Sigmoid colon (tissue), 6 donors: ENCODE measurements at regions not wholly inside any gene's neighbourhood (a gene's known extent, or its start where the extent isn't known, plus 50 kb on each side); places are given as distances from the start of the nearest gene placed in this dataset.

Source experiments
- DNase-seq: peaks from one replicate; pipeline ENCODE4 v3.0.0-alpha.2; 2019
- H3K27ac ChIP-seq, 4 donors: fragments of 200-600 bp; sonication (generic); one replicate each; pipeline ENCODE4 v1.5.1; 2016 to 2019; ENCODE audit warnings: mild to moderate bottlenecking in 1 of 4
- H3K27me3 ChIP-seq, 3 donors: fragments of 200-600 bp; sonication (generic); one replicate each; pipeline ENCODE4 v1.5.1; 2019; ENCODE audit warnings: mild to moderate bottlenecking in 1 of 3
- H3K36me3 ChIP-seq, 4 donors: fragments of 200-600 bp; sonication (generic); one replicate each; pipeline ENCODE4 v1.5.1; 2016 to 2019
- H3K4me1 ChIP-seq, 4 donors: fragments of 200-600 bp; sonication (generic); one replicate each; pipeline ENCODE4 v1.5.1; 2017 to 2019
- H3K4me3 ChIP-seq, 4 donors: fragments of 200-600 bp; sonication (generic); one replicate each; pipeline ENCODE4 v1.5.1; 2017 to 2019; ENCODE audit warnings: mild to moderate bottlenecking in 2 of 4, moderate library complexity in 1 of 4
- H3K9me3 ChIP-seq, 4 donors: fragments of 200-600 bp in 3 of 4; sonication (generic) in 3 of 4; one replicate each; pipeline versions ENCODE4 v1.5.1 to v1.6.1; 2013 to 2019
- CTCF ChIP-seq, 4 experiments: fragments of 450-650 bp in 3 of 4; fragments of 200-600 bp in 1 of 4; IDR thresholded peaks; one replicate each; pipeline ENCODE4 v1.5.1; 2016 to 2019; ENCODE audit warnings: antibody characterized with exemption in 4 of 4, mild to moderate bottlenecking in 3 of 4, moderate library complexity in 2 of 4
- EP300 ChIP-seq, 4 donors: sonication (generic); formaldehyde crosslinking; IDR thresholded peaks; one replicate each; pipeline ENCODE4 v1.6.1; 2017; ENCODE audit warnings: antibody characterized with exemption in 4 of 4
- POLR2A ChIP-seq, 2 donors: fragments of 450-650 bp; IDR thresholded peaks; one replicate each; pipeline ENCODE4 v1.6.1; 2016; ENCODE audit warnings: antibody characterized with exemption in 2 of 2, mild to moderate bottlenecking in 2 of 2, moderate library complexity in 2 of 2
- POLR2AphosphoS5 ChIP-seq, 4 donors: sonication (generic); formaldehyde crosslinking; IDR thresholded peaks; one replicate each; pipeline ENCODE4 v1.6.1; 2017; ENCODE audit warnings: antibody characterized with exemption in 4 of 4
- WGBS, 2 donors: extraction: QIAGEN DNeasy Blood & Tissue Kit; methylation state at CpG; one replicate each; pipeline ENCODE4 v1.1.7; 2013; 5-methylcytosine and 5-hydroxymethylcytosine counted together
- intact Hi-C: fragments of 100-400 bp; cut with DNase I; formaldehyde crosslinking; loops from one replicate; pipeline ENCODE4 v1.15.1; 2023
- donor health status: healthy with polysubstance abuse.
- donor health status: healthy.

GRCh38 chr5:124394700-124395245 lies 351.7 kb downstream of the ZNF608 start:
- peaks cover 0 to 6% (median 5%) of the 10 kb centered on the region in 4 donors for H3K4me1 ChIP-seq
- 84 to 90% methylated on average over 9 of the region's 9 CpGs for WGBS, 2 donors
- no peak overlapping the region for H3K4me3 ChIP-seq
- H3K27me3 ChIP-seq, result no peaks in the 10 kb centered on the region
- no peak overlapping the region for H3K27ac ChIP-seq
- intact Hi-C loops, result no loop called here
- peaks cover 0 to 6% (median 3%) of the 10 kb centered on the region in 4 donors for H3K9me3 ChIP-seq
- TF ChIP-seq POLR2AphosphoS5 (IDR thresholded peaks at IDR 0.05) (no peak), CTCF (IDR thresholded peaks at IDR 0.05) (no peak), POLR2A (IDR thresholded peaks at IDR 0.05) (no peak), EP300 (IDR thresholded peaks at IDR 0.05) (no peak)
- H3K36me3 ChIP-seq, result no peaks in the 10 kb centered on the region
- DNase-seq, result no peak

GRCh38 chr5:124393584-124394379 lies 352.7 kb downstream of the ZNF608 start:
- Histone ChIP-seq H3K36me3 (no peaks in the 10 kb centered on the region), H3K4me1 (peaks cover 0 to 4% (median 0%) of the 10 kb centered on the region in 4 donors), H3K27ac (no peak overlapping the region), H3K9me3 (peaks cover 0 to 6% (median 3%) of the 10 kb centered on the region in 4 donors), H3K27me3 (no peaks in the 10 kb centered on the region), H3K4me3 (no peak overlapping the region)
- no peak for TF ChIP-seq POLR2AphosphoS5 (IDR thresholded peaks at IDR 0.05)
- DNase-seq, result no peak
- 89 to 92% methylated on average over 5 of the region's 5 CpGs for WGBS, 2 donors
- intact Hi-C loops, result no loop called here

- Histone ChIP-seq H3K9me3 (peaks cover 0 to 8% (median 5%) of the 10 kb centered on the region in 4 donors), H3K27me3 (no peaks in the 10 kb centered on the region), H3K27ac (no peak overlapping the region), H3K4me1 (no peaks in the 10 kb centered on the region), H3K36me3 (no peaks in the 10 kb centered on the region), H3K4me3 (no peak overlapping the region)
- DNase-seq, result no peak
- TF ChIP-seq EP300 (IDR thresholded peaks at IDR 0.05) (no peak), POLR2AphosphoS5 (IDR thresholded peaks at IDR 0.05) (no peak), CTCF (IDR thresholded peaks at IDR 0.05) (no peak), POLR2A (IDR thresholded peaks at IDR 0.05) (no peak)
- intact Hi-C loops, result no loop called here
These were observed 362.7 kb downstream of the ZNF608 start for GRCh38 chr5:124383693-124384092.

GRCh38 chr5:124377386-124377785 lies 369.1 kb downstream of the ZNF608 start:
- 95 to 100% methylated on average over 1 of the region's 1 CpG for WGBS, 2 donors
- TF ChIP-seq POLR2A (IDR thresholded peaks at IDR 0.05) (no peak), CTCF (IDR thresholded peaks at IDR 0.05) (no peak), POLR2AphosphoS5 (IDR thresholded peaks at IDR 0.05) (no peak), EP300 (IDR thresholded peaks at IDR 0.05) (no peak)
- no peak for DNase-seq
- Histone ChIP-seq H3K4me3 (no peak overlapping the region), H3K9me3 (no peaks in the 10 kb centered on the region), H3K4me1 (peaks cover 0 to 6% (median 4%) of the 10 kb centered on the region in 4 donors), H3K27ac (no peak overlapping the region), H3K27me3 (no peaks in the 10 kb centered on the region), H3K36me3 (no peaks in the 10 kb centered on the region)
- intact Hi-C loops, result no loop called here

- intact Hi-C loops, result no loop called here
- peaks cover 0 to 19% (median 16%) of the 10 kb centered on the region in 4 donors for H3K4me1 ChIP-seq
- 92 to 93% methylated on average over 3 of the region's 3 CpGs for WGBS, 2 donors
- no peak for DNase-seq
- H3K27me3 ChIP-seq, result no peaks in the 10 kb centered on the region
- H3K36me3 ChIP-seq, result no peaks in the 10 kb centered on the region
- no peak overlapping the region for H3K27ac ChIP-seq
- no peak for TF ChIP-seq EP300 (IDR thresholded peaks at IDR 0.05)
- no peak for TF ChIP-seq POLR2A (IDR thresholded peaks at IDR 0.05)
- no peak for TF ChIP-seq POLR2AphosphoS5 (IDR thresholded peaks at IDR 0.05)
- no peak for TF ChIP-seq CTCF (IDR thresholded peaks at IDR 0.05)
- no peak overlapping the region for H3K4me3 ChIP-seq
- no peaks in the 10 kb centered on the region for H3K9me3 ChIP-seq
These were observed 372.6 kb downstream of the ZNF608 start for GRCh38 chr5:124373883-124374282.
